ENCODE measurements at regions not wholly inside any gene's neighbourhood (a gene's known extent, or its start where the extent isn't known, plus 50 kb on each side); places are given as distances from the start of the nearest gene placed in this dataset.

- TF ChIP-seq CTCF (conservative IDR thresholded peaks at IDR 0.05) (no peak), EZH2 (IDR thresholded peaks at IDR 0.05; ENCODE audit: low read depth) (no peak)
These were observed 171.0 kb upstream of the PZP start for GRCh38 chr12:9379023-9379742.
